ENCODE measurements at regions not wholly inside any gene's neighbourhood (a gene's known extent, or its start where the extent isn't known, plus 50 kb on each side); places are given as distances from the start of the nearest gene placed in this dataset.

DNA sequence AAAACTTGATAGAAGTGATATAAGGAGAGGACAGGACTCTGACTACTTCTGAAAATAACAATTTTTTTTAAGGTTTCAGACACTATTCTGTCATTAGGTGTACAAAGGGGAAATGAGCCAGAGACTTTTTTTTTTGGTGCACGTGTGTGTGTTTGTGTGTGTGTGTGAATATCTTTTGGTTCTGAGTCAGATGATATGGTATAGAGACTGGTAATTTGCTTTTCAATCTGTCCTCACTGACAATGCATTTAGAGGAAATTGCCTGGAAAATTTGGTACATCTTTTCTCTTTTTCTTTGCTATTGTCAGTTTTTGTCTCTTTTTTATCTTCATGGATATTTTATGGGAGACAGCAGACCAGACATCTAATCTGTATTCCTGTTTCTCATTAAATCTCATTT, 59.3 kb downstream of the DDIT4L start:
- TF ChIP-seq, protein P1, sequence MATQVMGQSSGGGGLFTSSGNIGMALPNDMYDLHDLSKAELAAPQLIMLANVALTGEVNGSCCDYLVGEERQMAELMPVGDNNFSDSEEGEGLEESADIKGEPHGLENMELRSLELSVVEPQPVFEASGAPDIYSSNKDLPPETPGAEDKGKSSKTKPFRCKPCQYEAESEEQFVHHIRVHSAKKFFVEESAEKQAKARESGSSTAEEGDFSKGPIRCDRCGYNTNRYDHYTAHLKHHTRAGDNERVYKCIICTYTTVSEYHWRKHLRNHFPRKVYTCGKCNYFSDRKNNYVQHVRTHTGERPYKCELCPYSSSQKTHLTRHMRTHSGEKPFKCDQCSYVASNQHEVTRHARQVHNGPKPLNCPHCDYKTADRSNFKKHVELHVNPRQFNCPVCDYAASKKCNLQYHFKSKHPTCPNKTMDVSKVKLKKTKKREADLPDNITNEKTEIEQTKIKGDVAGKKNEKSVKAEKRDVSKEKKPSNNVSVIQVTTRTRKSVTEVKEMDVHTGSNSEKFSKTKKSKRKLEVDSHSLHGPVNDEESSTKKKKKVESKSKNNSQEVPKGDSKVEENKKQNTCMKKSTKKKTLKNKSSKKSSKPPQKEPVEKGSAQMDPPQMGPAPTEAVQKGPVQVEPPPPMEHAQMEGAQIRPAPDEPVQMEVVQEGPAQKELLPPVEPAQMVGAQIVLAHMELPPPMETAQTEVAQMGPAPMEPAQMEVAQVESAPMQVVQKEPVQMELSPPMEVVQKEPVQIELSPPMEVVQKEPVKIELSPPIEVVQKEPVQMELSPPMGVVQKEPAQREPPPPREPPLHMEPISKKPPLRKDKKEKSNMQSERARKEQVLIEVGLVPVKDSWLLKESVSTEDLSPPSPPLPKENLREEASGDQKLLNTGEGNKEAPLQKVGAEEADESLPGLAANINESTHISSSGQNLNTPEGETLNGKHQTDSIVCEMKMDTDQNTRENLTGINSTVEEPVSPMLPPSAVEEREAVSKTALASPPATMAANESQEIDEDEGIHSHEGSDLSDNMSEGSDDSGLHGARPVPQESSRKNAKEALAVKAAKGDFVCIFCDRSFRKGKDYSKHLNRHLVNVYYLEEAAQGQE (IDR thresholded peaks at IDR 0.05; ENCODE audit: insufficient read depth in 1 of 2, low read depth in 2 of 2, low read length in 2 of 2), result no peak
- TF ChIP-seq TAF1 (IDR thresholded peaks at IDR 0.05; ENCODE audit: borderline replicate concordance, insufficient read depth, low read length) (no peak), FOXP2 (optimal IDR thresholded peaks at IDR 0.05; ENCODE audit: borderline replicate concordance, extremely low read depth, extremely low read length, insufficient read depth) (no peak), POLR2AphosphoS5 (IDR thresholded peaks at IDR 0.05; ENCODE audit: low read depth, low read length) (no peak), SIN3A (IDR thresholded peaks at IDR 0.05; ENCODE audit: borderline replicate concordance, insufficient read depth, low read length) (no peak)

DNA sequence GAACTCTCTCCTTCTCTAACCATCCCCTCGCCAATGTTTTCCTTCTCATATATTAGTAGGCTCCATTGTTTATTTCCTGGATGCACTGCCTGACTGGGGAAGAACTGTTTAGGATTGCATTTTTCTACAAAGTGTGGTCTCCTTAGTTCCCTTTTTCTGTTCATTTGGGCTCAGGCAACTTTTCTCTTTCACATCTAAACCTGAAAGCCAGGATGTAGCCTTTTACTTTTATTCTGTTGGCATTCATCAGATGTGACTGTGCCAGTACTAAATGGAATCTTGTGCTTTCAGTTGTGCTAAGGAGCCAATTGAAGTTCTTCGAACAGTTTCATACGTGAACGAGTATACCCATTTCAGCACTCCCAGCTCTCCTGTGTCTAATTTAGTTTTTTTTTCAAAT, 59.8 kb downstream of the DDIT4L start:
- no peak for TF ChIP-seq TAF1 (IDR thresholded peaks at IDR 0.05; ENCODE audit: borderline replicate concordance, insufficient read depth, low read length)
- TF ChIP-seq FOXP2 (optimal IDR thresholded peaks at IDR 0.05; ENCODE audit: borderline replicate concordance, extremely low read depth, extremely low read length, insufficient read depth), result no peak
- no peak for TF ChIP-seq POLR2AphosphoS5 (IDR thresholded peaks at IDR 0.05; ENCODE audit: low read depth, low read length)
- TF ChIP-seq, protein P1 (IDR thresholded peaks at IDR 0.05; ENCODE audit: insufficient read depth in 1 of 2, low read depth in 2 of 2, low read length in 2 of 2), result no peak
- no peak for TF ChIP-seq SIN3A (IDR thresholded peaks at IDR 0.05; ENCODE audit: borderline replicate concordance, insufficient read depth, low read length)

DNA sequence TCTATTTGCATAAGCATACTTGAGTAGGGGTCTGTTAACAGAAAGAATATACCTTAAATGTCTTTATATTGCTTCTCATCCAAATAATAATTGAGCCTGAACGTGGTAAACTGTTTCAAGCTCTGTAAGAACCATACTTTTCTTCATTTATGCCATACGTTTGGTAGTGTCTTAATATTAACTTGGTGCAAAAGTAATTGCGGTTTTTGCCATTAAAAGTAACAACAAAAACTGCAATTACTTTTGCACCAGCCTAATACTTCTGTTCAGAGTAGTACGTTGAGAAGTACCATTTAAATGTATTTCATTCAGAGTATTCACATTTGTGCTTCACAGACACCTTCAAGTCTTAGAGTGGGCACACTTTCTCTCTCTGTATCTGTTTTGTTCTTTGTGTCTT, 60.5 kb downstream of the DDIT4L start:
- TF ChIP-seq, protein P1 (IDR thresholded peaks at IDR 0.05; ENCODE audit: insufficient read depth in 1 of 2, low read depth in 2 of 2, low read length in 2 of 2), result no peak
- TF ChIP-seq SIN3A (IDR thresholded peaks at IDR 0.05; ENCODE audit: borderline replicate concordance, insufficient read depth, low read length) (no peak), TAF1 (IDR thresholded peaks at IDR 0.05; ENCODE audit: borderline replicate concordance, insufficient read depth, low read length) (no peak), FOXP2 (optimal IDR thresholded peaks at IDR 0.05; ENCODE audit: borderline replicate concordance, extremely low read depth, extremely low read length, insufficient read depth) (no peak), POLR2AphosphoS5 (IDR thresholded peaks at IDR 0.05; ENCODE audit: low read depth, low read length) (no peak)

DNA sequence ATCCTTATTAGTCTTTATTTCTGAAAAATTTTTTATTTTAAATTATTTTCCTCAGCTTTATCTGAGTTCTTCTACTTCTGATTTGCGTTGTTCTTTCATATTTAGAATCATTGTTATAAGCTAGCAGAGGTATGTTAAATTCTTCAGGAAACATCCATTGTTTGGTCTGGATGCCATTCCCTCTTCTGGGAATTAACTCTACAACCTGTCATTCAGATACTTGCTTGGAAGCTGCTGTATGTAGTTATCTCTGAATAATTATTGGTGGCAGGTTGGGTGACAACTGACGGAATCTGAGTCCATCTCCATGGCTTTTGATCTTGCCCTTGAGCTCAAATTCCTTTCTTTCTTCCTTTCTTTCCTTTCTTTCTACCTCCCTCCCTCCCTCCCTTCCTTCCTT, 61.9 kb downstream of the DDIT4L start:
- TF ChIP-seq FOXP2 (optimal IDR thresholded peaks at IDR 0.05; ENCODE audit: borderline replicate concordance, extremely low read depth, extremely low read length, insufficient read depth), result no peak
- TF ChIP-seq POLR2AphosphoS5 (IDR thresholded peaks at IDR 0.05; ENCODE audit: low read depth, low read length), result no peak
- TF ChIP-seq, protein P1 (IDR thresholded peaks at IDR 0.05; ENCODE audit: insufficient read depth in 1 of 2, low read depth in 2 of 2, low read length in 2 of 2), result no peak
- TF ChIP-seq SIN3A (IDR thresholded peaks at IDR 0.05; ENCODE audit: borderline replicate concordance, insufficient read depth, low read length), result no peak
- TF ChIP-seq TAF1 (IDR thresholded peaks at IDR 0.05; ENCODE audit: borderline replicate concordance, insufficient read depth, low read length), result no peak

DNA sequence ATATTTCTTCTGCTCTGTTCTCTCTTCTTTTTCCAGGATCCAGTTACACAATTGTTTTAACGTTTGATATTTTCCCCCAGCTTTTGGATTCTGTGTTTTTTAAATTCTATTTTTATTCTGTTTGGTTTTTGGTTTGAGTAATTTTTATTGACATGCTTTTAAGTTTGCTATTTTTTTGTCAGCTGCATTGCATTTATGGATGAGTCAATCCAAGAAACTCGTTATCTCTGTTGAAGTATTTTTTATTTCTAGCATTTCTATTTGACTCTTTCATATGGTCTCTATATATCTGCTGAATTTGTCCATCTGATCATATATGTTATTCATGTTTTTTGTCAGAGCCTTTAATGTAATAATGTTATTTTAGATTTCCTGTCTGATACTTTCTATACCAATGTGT, 65.6 kb downstream of the DDIT4L start:
- TF ChIP-seq, protein P1 (IDR thresholded peaks at IDR 0.05; ENCODE audit: insufficient read depth in 1 of 2, low read depth in 2 of 2, low read length in 2 of 2), result no peak
- TF ChIP-seq FOXP2 (optimal IDR thresholded peaks at IDR 0.05; ENCODE audit: borderline replicate concordance, extremely low read depth, extremely low read length, insufficient read depth) (no peak), SIN3A (IDR thresholded peaks at IDR 0.05; ENCODE audit: borderline replicate concordance, insufficient read depth, low read length) (no peak)

Measured in PFSK-1 (cell line).